ENCODE measurements at regions not wholly inside any gene's neighbourhood (a gene's known extent, or its start where the extent isn't known, plus 50 kb on each side); places are given as distances from the start of the nearest gene placed in this dataset.
"Not testable (repeated sequence)": the region's sequence is repeated elsewhere in the genome, so short reads cannot be mapped to it uniquely, and the experiment has no call there.

- DNase-seq (ENCODE audit: low read depth), result not testable (repeated sequence)
These were observed 93.9 kb upstream of the TCF21 start for GRCh38 chr6:133795051-133795450.

DNA sequence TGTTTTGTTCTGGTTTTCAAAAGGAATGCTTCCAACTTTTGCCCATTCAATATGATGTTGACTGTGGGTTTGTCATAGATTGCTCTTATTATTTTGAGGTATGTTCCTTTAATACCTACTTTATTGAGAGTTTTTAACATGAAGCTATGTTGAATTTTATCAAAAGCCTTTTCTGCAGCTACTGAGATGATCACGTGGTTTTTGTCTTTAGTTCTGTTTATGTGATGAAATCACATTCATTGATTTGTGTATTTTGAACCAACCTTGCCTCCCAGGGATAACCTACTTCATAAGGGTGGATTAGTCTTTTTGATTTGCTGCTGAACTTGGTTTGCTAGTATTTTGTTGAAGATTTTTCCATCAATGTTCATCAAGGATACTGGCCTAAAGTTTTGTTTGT, 92.7 kb upstream of the TCF21 start:
- DNase-seq (ENCODE audit: low read depth), result no peak

- DNase-seq (ENCODE audit: low read depth), result no peak
These were observed 89.9 kb upstream of the TCF21 start for GRCh38 chr6:133799043-133799442.

DNA sequence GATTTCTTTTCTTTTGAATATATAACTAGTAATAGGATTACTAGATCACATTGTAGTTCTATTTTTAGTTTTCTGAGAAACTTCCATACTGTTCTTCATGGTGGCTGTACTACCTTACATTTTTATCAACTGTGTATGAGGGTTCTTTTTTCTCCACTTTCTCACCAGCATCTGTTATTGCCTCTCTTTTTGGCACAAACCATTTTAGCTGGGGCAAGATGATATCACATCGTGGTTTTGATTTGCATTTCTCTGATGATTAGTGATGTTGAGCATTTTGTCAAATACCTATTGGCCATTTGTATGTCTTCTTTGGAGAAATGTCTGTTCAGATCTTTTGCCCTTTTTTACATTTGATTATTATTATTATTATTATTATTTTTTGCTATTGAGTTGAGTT, 86.1 kb upstream of the TCF21 start:
- DNase-seq (ENCODE audit: low read depth), result no peak

DNA sequence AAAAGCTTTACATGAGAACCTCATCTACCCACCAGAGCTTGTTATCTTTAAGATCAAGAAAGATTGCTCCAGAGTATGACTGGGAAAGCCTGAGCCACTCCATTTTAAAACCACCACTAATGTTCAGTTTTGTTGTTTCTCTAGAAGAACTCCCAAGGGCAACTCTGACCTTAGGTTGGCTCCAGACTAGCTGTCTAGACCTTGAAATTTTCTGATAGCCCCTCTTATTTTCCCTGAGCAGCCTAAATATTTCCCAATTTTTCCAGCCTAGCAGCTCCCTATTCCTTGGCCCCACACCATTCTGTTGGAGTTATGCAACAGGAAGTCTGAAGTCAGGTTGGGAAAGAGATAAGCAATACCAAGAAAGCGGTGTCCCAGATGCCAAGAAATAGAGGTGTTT, 84.6 kb upstream of the TCF21 start:
- no peak for DNase-seq (ENCODE audit: low read depth)

- no peak for DNase-seq (ENCODE audit: low read depth)
These were observed 83.0 kb upstream of the TCF21 start for GRCh38 chr6:133805876-133806275.

- no peak for DNase-seq (ENCODE audit: low read depth)
These were observed 82.4 kb upstream of the TCF21 start for GRCh38 chr6:133806382-133807140.

DNA sequence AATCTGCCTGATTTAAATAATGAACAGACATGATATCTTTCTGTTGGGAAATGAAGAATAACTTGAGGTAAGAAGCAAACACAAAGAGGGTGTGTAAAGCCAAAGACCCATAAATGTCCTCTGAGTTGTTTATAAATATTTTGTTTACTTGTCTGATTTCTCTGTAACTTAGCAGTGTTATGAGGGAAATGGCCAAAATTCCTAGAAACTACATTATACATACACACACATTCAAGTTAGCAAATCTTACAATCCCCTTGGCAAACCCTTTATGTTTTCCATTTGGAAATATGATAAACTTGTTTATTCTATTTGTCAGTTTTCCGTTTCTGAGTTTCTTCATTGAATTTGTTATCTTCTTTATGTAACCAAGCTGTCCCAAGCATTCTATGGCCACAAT, 81.4 kb upstream of the TCF21 start:
- no peak for DNase-seq (ENCODE audit: low read depth)

DNA sequence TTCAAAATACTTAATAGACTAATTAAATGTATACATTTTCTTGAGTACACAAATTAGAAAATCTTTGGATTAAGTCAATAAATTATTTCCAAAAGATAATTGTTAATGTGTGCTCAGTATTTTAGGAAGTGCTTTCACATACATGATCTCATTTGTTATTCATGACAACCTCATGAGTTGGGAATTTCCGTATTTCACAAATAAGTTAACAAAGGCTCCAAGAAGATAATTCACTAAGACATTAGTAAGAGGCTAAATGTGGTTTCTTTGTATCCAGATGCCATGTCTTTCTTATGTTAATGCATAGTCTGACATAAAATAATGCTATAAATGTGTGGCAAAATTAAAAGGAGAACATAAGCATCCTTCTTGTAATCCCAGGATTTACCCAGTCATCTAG, 79.5 kb upstream of the TCF21 start:
- DNase-seq (ENCODE audit: low read depth), result no peak

- DNase-seq (ENCODE audit: low read depth), result no peak
These were observed 77.4 kb upstream of the TCF21 start for GRCh38 chr6:133811557-133811956.

- DNase-seq (ENCODE audit: low read depth), result not testable (repeated sequence)
These were observed 76.5 kb upstream of the TCF21 start for GRCh38 chr6:133812446-133812845.

DNA sequence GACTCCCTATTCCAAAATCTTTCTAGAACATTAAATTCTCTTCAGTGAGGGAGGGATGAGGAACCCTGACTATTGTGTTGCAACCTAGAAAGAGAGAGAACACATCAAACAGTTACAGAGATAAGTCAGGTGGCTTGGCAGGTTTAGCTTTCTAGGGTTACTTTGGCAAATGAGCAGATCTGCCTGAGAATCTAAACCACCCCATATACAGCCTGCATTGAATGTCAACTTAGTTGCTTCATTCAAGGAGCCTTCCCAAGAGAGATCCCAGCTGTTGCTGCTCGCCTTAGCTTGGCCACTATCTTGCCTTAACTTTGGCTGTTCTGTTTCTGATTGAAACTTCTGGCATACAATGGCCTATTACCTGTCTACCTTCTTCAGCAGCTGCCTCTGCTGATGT, 74.7 kb upstream of the TCF21 start:
- DNase-seq (ENCODE audit: low read depth), result no peak

- DNase-seq (ENCODE audit: low read depth), result no peak
These were observed 74.1 kb upstream of the TCF21 start for GRCh38 chr6:133814797-133815196.

DNA sequence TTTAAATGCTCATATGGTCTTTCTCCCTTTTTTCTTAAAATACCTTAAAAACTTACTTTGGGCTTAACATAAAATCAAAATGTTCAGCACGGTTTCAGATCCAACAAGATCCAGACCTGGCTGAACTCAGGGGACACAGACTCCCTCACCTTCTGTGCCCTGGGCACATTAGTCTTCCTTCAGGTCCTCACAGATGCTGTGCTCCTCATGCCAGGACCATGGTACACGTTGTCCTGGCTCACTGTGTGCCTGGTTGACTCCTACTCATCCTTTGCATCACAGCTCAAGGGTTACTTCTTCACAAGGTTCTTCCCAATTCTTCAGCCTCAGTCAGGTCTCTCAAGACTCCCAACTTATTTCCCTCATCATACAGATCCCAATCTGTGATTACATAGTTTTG, 73.6 kb upstream of the TCF21 start:
- DNase-seq (ENCODE audit: low read depth), result no peak

- no peak for DNase-seq (ENCODE audit: low read depth)
These were observed 72.7 kb upstream of the TCF21 start for GRCh38 chr6:133816171-133816570.

- peak; percentile 26 for DNase-seq (ENCODE audit: low read depth)
These were observed 71.4 kb upstream of the TCF21 start for GRCh38 chr6:133817460-133818047.

DNA sequence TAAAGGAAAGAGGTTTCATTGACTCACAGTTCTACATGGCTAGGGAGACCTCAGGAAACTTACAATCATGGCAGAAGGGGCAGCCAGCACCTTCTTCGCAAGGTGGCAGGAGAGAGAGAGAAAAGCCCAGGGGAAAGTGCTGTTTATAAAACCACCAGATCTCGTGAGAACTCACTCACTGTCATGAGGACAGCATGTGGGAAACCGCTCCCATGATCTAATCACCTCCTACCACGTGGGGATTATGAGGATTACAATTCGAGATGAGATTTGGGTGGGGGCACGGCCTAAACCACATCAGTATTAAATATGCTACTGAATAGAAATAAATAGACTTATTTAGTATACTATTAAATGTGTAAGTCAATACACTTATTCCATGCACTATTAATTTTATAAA, 70.6 kb upstream of the TCF21 start:
- no peak for DNase-seq (ENCODE audit: low read depth)

DNA sequence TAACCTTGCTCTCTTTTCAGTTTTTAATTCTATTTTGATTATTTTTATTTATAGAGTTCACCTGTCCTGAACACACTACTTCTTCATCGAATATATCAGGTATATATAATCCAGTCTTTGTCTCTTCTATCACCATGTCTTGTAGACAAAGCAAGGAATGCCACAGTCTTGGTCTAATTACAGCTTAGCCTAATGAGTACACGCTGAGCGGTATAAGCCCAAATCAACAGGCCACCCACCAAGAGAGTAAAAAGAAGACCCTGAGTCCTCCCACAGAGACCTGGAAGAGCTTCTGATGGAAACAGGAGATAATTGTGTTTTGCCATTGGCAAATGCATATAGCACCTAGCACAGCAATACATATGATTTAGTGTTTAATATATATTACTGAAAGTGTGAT, 68.7 kb upstream of the TCF21 start:
- DNase-seq (ENCODE audit: low read depth), result no peak

- DNase-seq (ENCODE audit: low read depth), result no peak
These were observed 61.1 kb upstream of the TCF21 start for GRCh38 chr6:133827766-133828165.

DNA sequence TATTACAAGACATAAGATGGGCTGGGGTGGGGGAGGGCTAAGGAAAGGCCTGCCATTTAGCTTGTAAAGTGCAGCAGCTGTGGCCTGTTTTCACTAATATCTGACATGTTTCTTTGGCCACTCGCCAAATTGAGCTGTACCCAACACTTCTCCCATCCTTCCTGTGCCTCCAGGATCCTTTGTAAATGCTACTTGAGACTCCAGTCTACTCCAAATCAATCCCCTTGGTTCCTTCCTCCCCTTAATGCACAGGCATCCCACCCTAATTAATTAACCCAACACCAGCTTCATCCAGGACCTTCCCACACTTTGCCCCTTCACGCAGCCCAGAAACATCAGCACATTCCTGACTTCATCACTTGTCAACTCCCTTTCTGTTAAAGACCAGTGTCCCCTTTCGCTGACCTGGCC, 55.0 kb upstream of the TCF21 start:
- no peak for DNase-seq (ENCODE audit: low read depth)

GRCh38 chr6:133834472-133835170, 54.3 kb upstream of the TCF21 start:
- no peak for DNase-seq (ENCODE audit: low read depth)

- no peak for DNase-seq (ENCODE audit: low read depth)
These were observed 53.0 kb upstream of the TCF21 start for GRCh38 chr6:133835901-133836300.

DNA sequence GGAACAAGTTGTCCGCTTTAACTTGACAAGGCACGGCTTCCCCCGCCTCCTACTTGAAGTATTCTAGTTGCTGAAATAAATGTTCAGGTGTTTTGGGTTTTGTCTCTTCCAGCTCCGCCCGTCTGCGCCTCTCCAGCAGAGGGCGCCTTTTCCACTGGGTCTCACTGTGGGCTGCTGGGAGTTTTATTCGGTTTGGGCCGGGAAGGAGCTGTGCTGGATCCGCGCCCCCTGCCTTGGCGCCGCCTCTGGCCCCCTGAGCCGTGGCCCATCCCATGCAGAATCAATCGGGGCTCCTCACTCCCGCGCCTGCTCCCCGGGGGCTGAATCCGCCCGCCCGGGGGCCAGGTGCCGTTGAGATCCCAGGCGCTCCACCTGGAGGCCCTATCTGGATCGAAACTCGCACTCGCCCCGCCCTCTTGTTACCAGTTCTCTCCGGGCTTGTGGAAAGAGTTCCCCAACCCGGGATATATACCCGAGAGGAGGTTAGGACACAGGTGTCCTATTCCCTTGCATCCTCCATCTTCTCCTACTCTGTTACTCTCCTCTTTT, 51.0 kb upstream of the TCF21 start:
- peak; percentile 51 for DNase-seq (ENCODE audit: low read depth)

All from activated T-cell treated with anti-CD3 and anti-CD28 coated beads for 24 hours (primary cell).